Parathyroid adenoma (tissue), 2 donors: ENCODE measurements at regions not wholly inside any gene's neighbourhood (a gene's known extent, or its start where the extent isn't known, plus 50 kb on each side); places are given as distances from the start of the nearest gene placed in this dataset.

Source experiments
- H2AFZ ChIP-seq: fragments of 300-600 bp; sonication (generic); one replicate; pipeline ENCODE4 v1.7.0; 2017; ENCODE audit warnings: antibody characterized with exemption, mild to moderate bottlenecking
- H3K27ac ChIP-seq: fragments of 300-600 bp; sonication (generic); one replicate; pipeline ENCODE4 v1.7.0; 2017
- H3K27me3 ChIP-seq: fragments of 300-600 bp; sonication (generic); one replicate; pipeline ENCODE4 v1.7.0; 2017; ENCODE audit warnings: low read length; ENCODE audit not compliant: control insufficient read depth, insufficient read depth
- H3K36me3 ChIP-seq: fragments of 300-600 bp; sonication (generic); one replicate; pipeline ENCODE4 v1.7.0; 2017; ENCODE audit warnings: low read length; ENCODE audit not compliant: control insufficient read depth, insufficient read depth
- H3K4me1 ChIP-seq: fragments of 300-600 bp; sonication (generic); one replicate; pipeline ENCODE4 v1.7.0; 2017; ENCODE audit warnings: control low read depth
- H3K4me2 ChIP-seq: fragments of 300-600 bp; sonication (generic); one replicate; pipeline ENCODE4 v1.7.0; 2017; ENCODE audit warnings: low read length
- H3K4me3 ChIP-seq: fragments of 300-600 bp; sonication (generic); one replicate; pipeline ENCODE4 v1.7.0; 2017; ENCODE audit warnings: low read depth, low read length
- H3K79me2 ChIP-seq: fragments of 300-600 bp; sonication (generic); one replicate; pipeline ENCODE4 v1.7.0; 2017; ENCODE audit warnings: control low read depth
- H3K9ac ChIP-seq: fragments of 300-600 bp; sonication (generic); one replicate; pipeline ENCODE4 v1.7.0; 2017; ENCODE audit warnings: mild to moderate bottlenecking
- H3K9me3 ChIP-seq: fragments of 300-600 bp; sonication (generic); one replicate; pipeline ENCODE4 v1.7.0; 2017; ENCODE audit warnings: low read length; ENCODE audit not compliant: control insufficient read depth
- TF ChIP-seq, protein P1 (sequence below): fragments of 300-600 bp; sonication (generic); IDR thresholded peaks from one replicate; pipeline ENCODE4 v1.7.0; 2017; ENCODE audit warnings: antibody characterized with exemption, mild to moderate bottlenecking
- donor health status: primary hyperparathyroidism.

DNA sequence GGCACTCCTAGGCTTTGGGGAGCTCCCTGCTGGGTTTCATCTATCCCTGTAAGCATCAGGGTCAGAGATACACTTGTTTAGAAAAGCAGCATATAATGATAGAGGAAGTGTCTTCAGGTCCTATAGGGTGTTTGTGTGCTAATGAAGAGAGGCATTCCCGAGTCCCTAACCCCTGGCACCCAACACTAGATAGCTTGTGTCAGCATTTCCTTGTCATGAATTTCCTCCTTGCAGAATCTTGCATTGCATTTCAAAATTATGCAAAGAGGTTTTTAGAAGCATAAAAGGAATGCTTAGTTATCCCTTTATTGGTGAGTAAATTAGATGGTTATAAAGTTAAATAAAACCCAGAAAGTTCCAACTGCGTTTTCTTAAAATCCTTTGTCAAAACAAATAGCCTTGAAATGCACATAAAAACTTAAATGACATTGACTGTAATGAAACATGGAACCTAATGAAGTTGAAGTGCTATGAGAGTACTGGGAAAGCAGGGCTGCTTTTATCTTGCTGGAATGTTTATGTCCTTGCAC lies 63.7 kb upstream of the LHCGR start:
- no peak overlapping the region for H3K4me3 ChIP-seq
- TF ChIP-seq, protein P1, sequence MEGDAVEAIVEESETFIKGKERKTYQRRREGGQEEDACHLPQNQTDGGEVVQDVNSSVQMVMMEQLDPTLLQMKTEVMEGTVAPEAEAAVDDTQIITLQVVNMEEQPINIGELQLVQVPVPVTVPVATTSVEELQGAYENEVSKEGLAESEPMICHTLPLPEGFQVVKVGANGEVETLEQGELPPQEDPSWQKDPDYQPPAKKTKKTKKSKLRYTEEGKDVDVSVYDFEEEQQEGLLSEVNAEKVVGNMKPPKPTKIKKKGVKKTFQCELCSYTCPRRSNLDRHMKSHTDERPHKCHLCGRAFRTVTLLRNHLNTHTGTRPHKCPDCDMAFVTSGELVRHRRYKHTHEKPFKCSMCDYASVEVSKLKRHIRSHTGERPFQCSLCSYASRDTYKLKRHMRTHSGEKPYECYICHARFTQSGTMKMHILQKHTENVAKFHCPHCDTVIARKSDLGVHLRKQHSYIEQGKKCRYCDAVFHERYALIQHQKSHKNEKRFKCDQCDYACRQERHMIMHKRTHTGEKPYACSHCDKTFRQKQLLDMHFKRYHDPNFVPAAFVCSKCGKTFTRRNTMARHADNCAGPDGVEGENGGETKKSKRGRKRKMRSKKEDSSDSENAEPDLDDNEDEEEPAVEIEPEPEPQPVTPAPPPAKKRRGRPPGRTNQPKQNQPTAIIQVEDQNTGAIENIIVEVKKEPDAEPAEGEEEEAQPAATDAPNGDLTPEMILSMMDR = no peak
- H3K27ac ChIP-seq = no peak overlapping the region
- no peaks in the 10 kb centered on the region for H3K36me3 ChIP-seq
- no peak overlapping the region for H2AFZ ChIP-seq
- no peaks in the 10 kb centered on the region for H3K79me2 ChIP-seq
- H3K4me2 ChIP-seq = no peak overlapping the region
- H3K9ac ChIP-seq = no peak overlapping the region
- H3K27me3 ChIP-seq = no peaks in the 10 kb centered on the region
- H3K9me3 ChIP-seq = no peaks in the 10 kb centered on the region
- H3K4me1 ChIP-seq = no peaks in the 10 kb centered on the region

DNA sequence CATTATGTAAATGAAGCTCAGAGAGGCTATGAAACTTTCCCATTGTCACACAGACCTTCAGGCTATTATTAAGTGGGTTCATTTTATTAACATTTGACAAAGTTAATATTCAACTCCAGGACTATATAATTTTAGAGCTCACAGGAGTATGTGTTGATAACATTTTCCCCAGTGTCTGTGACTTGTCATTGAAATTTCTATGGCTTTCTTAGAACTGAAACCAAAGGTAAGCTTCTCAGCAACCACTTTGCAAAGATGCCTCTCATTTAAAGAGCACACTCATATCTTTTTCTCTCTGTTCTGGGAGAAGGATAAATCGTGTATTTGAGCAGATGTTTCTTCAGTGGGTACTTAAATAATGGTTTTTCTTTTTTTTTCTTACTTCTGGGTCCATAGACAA lies 61.8 kb upstream of the LHCGR start:
- no peaks in the 10 kb centered on the region for H3K9me3 ChIP-seq
- no peak overlapping the region for H3K27ac ChIP-seq
- H3K4me2 ChIP-seq = no peak overlapping the region
- H3K4me3 ChIP-seq = no peak overlapping the region
- H3K4me1 ChIP-seq = no peaks in the 10 kb centered on the region
- no peaks in the 10 kb centered on the region for H3K79me2 ChIP-seq
- H3K36me3 ChIP-seq = no peaks in the 10 kb centered on the region
- H3K27me3 ChIP-seq = no peaks in the 10 kb centered on the region
- no peak overlapping the region for H3K9ac ChIP-seq
- no peak overlapping the region for H2AFZ ChIP-seq
- TF ChIP-seq, protein P1 = no peak

DNA sequence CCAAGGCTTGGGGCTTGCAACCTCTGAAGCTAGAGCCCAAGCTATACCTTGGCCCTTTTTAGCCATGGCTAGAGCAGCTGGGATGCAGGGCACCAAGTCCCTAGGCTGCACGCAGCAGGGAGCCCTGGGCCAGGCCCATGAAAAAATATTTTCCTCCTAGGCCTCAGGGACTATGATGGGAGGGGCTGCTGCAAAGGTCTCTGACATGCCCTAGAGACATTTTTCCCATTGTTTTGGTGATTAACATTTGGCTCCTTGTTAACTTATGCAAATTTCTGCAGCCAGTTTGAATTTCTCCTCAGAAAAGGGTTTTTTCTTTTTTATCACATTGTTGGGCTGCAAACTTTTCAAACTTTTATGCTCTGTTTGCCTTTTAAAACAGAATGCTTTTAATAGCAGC lies 56.9 kb upstream of the LHCGR start:
- Histone ChIP-seq H3K4me1 (no peaks in the 10 kb centered on the region), H3K9me3 (no peaks in the 10 kb centered on the region), H2AFZ (no peak overlapping the region), H3K4me2 (no peak overlapping the region), H3K79me2 (no peaks in the 10 kb centered on the region), H3K27me3 (no peaks in the 10 kb centered on the region), H3K9ac (no peak overlapping the region), H3K36me3 (no peaks in the 10 kb centered on the region), H3K4me3 (no peak overlapping the region), H3K27ac (no peak overlapping the region)
- TF ChIP-seq, protein P1 = no peak

DNA sequence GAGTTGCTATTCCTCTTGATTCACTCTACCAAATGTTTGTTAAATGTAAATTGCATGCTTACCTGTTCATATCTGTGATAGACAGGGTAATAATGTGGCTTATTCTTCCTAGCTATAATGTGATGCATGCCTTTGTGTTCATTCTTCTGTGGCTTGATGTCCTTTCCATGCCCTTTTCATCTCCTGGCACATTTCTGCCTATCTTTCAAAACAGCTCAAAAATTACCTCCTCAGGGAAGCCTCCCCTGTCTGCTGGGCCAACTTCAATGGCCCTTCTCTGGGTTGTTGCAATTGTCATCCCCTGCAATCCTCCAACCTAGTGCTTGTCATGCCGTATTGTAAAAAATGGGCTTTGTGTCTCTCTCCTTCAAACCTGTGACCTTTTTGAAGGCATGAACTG lies 52.8 kb upstream of the LHCGR start:
- no peaks in the 10 kb centered on the region for H3K27me3 ChIP-seq
- TF ChIP-seq, protein P1 = no peak
- no peaks in the 10 kb centered on the region for H3K4me1 ChIP-seq
- no peak overlapping the region for H3K4me3 ChIP-seq
- no peak overlapping the region for H2AFZ ChIP-seq
- H3K79me2 ChIP-seq = no peaks in the 10 kb centered on the region
- H3K27ac ChIP-seq = no peak overlapping the region
- H3K36me3 ChIP-seq = no peaks in the 10 kb centered on the region
- H3K9me3 ChIP-seq = no peaks in the 10 kb centered on the region
- H3K9ac ChIP-seq = no peak overlapping the region
- H3K4me2 ChIP-seq = no peak overlapping the region
